HEK293T (cell line): ENCODE measurements at regions not wholly inside any gene's neighbourhood (a gene's known extent, or its start where the extent isn't known, plus 50 kb on each side); places are given as distances from the start of the nearest gene placed in this dataset.
"Not testable (repeated sequence)": the region's sequence is repeated elsewhere in the genome, so short reads cannot be mapped to it uniquely, and the experiment has no call there.

ENCODE experiments used
- CTCF ChIA-PET: fragments of 350-600 bp; formaldehyde crosslinking; extraction: SDS; loops from one replicate; lab custom pipeline; 2021; ENCODE audit warnings: antibody characterized with exemption, inconsistent platforms; lab: Yijun Ruan, JAX
- POLR2A ChIA-PET: fragments of 350-600 bp; formaldehyde crosslinking; extraction: SDS; loops from one replicate; lab custom pipeline; 2020; ENCODE audit warnings: antibody characterized with exemption, inconsistent platforms; lab: Yijun Ruan, JAX
- DNase-seq: peaks from one replicate; pipeline ENCODE4 v3.0.0; 2012; ENCODE audit warnings: mixed read lengths; ENCODE audit errors: extremely low spot score
- ARNT ChIP-seq: fragments of 450-650 bp; IDR thresholded peaks from 2 replicates; pipeline ENCODE4 v1.6.1; 2017; ENCODE audit warnings: mild to moderate bottlenecking
- BHLHE40 ChIP-seq: fragments of 450-650 bp; IDR thresholded peaks from 2 replicates; pipeline ENCODE4 v1.6.1; 2016; ENCODE audit warnings: mild to moderate bottlenecking, moderate library complexity, borderline replicate concordance
- CTBP1 ChIP-seq: fragments of 450-650 bp; IDR thresholded peaks from 2 replicates; pipeline ENCODE4 v1.6.1; 2016; ENCODE audit warnings: borderline replicate concordance
- ELF4 ChIP-seq: fragments of 450-650 bp; IDR thresholded peaks from 2 replicates; pipeline ENCODE4 v1.6.1; 2017; ENCODE audit warnings: antibody characterized with exemption
- FOXA1 ChIP-seq: fragments of 450-650 bp; IDR thresholded peaks from 2 replicates; pipeline ENCODE4 v1.6.1; 2016; ENCODE audit warnings: mild to moderate bottlenecking
- FOXK2 ChIP-seq: fragments of 450-650 bp; IDR thresholded peaks from 2 replicates; pipeline ENCODE4 v1.6.1; 2016; ENCODE audit warnings: mild to moderate bottlenecking
- FOXM1 ChIP-seq: fragments of 450-650 bp; IDR thresholded peaks from 2 replicates; pipeline ENCODE4 v1.6.1; 2017; ENCODE audit warnings: mild to moderate bottlenecking, borderline replicate concordance
- HDGF ChIP-seq: fragments of 450-650 bp; IDR thresholded peaks from 2 replicates; pipeline ENCODE4 v1.6.1; 2017; ENCODE audit warnings: antibody characterized with exemption, borderline replicate concordance
- L3MBTL2 ChIP-seq: fragments of 450-650 bp; conservative IDR thresholded peaks from 2 replicates; pipeline ENCODE4 v1.6.1; 2016; ENCODE audit warnings: mild to moderate bottlenecking
- LEF1 ChIP-seq: fragments of 450-650 bp; IDR thresholded peaks from 2 replicates; pipeline ENCODE4 v1.6.1; 2017; ENCODE audit warnings: mild to moderate bottlenecking, borderline replicate concordance
- NFRKB ChIP-seq: fragments of 450-650 bp; IDR thresholded peaks from 2 replicates; pipeline ENCODE4 v1.6.1; 2016; ENCODE audit warnings: mild to moderate bottlenecking, moderate library complexity
- SP1 ChIP-seq: fragments of 450-650 bp; IDR thresholded peaks from 2 replicates; pipeline ENCODE4 v1.6.1; 2017
- SUZ12 ChIP-seq: fragments of 450-650 bp; IDR thresholded peaks from 2 replicates; pipeline ENCODE4 v1.6.1; 2016; ENCODE audit warnings: mild to moderate bottlenecking
- TARDBP ChIP-seq: fragments of 450-650 bp; IDR thresholded peaks from 2 replicates; pipeline ENCODE4 v1.6.1; 2016
- ZNF384 ChIP-seq: fragments of 450-650 bp; IDR thresholded peaks from 2 replicates; pipeline ENCODE4 v1.6.1; 2016
- TF ChIP-seq, protein P1 (sequence below): fragments of 450-650 bp; IDR thresholded peaks from 2 replicates; pipeline ENCODE4 v1.6.1; 2016

DNA sequence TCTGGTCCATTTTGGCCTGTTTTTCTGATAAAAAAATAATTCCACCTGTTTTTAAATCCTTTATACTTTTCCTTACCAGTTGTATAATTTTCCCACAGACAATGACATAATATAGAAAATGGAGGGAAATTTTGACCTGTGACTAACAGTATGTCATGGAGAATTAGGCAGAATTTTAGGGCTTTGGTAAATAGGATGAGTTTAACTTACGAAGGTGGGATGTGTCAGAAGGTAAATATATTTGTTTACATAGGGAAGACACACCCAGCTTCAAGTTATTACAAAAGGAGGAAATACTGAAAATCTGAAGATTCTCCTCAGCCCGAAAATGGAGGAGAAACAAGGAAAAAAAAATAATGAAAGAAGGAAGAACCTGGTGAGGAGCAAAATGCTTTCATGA lies 64.6 kb upstream of the PPP3CA start:
- no peak for DNase-seq
- POLR2A ChIA-PET, result no interaction called here
- TF ChIP-seq FOXK2, result no peak
- no peak for TF ChIP-seq CTBP1
- no peak for TF ChIP-seq ELF4
- no peak for TF ChIP-seq L3MBTL2
- TF ChIP-seq SP1, result no peak
- no peak for TF ChIP-seq FOXM1
- TF ChIP-seq ARNT, result no peak
- TF ChIP-seq, protein P1, sequence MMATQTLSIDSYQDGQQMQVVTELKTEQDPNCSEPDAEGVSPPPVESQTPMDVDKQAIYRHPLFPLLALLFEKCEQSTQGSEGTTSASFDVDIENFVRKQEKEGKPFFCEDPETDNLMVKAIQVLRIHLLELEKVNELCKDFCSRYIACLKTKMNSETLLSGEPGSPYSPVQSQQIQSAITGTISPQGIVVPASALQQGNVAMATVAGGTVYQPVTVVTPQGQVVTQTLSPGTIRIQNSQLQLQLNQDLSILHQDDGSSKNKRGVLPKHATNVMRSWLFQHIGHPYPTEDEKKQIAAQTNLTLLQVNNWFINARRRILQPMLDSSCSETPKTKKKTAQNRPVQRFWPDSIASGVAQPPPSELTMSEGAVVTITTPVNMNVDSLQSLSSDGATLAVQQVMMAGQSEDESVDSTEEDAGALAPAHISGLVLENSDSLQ, result no peak
- CTCF ChIA-PET, result no interaction called here

DNA sequence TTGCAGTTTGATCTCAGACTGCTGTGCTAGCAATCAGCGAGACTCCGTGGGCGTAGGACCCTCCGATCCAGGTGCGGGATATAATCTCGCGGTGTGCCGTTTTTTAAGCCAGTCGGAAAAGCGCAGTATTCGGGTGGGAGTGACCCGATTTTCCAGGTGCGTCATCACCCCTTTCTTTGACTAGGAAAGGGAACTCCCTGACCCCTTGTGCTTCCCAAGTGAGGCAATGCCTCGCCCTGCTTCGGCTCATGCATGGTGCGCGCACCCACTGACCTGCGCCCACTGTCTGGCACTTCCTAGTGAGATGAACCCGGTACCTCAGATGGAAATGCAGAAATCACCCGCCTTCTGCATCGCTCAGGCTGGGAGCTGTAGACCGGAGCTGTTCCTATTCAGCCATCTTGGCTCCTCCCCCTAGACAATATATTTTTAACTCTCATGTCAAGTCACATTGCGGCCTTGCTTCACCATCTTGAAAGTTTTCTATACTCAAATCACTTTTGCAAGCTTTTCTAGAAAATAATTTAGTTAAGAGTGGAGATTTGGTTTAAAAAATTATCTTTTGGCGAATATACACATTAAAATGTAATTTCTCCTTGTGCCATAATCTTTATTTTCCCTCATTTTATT lies 64.1 kb upstream of the PPP3CA start:
- POLR2A ChIA-PET, CTCF ChIA-PET, DNase-seq: not testable (repeated sequence)

DNA sequence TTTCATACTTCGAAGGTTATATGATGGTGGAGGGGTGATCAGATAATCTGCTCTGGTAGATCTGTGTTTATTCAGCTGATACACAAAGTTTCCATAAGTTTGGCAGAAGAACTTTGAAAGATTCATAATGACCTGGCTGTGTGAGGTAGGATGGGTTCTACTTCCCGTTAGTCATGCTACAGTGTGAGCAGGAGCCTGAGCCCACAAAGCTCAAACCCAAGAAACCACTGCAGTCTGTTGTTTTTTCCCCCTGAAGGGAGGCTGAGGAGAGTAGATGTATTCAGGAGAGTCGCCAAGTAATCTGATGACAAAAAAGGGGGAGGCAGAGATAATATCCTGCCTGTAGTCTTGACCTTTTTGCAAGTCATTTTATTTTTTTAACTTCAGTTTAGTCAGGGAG lies 52.8 kb upstream of the PPP3CA start:
- no peak for DNase-seq
- ChIA-PET CTCF (no interaction called here), POLR2A (no interaction called here)
- TF ChIP-seq CTBP1, result no peak
- no peak for TF ChIP-seq ZNF384
- no peak for TF ChIP-seq HDGF
- TF ChIP-seq SUZ12, result no peak
- TF ChIP-seq TARDBP, result no peak
- TF ChIP-seq LEF1, result no peak
- no peak for TF ChIP-seq FOXK2
- no peak for TF ChIP-seq ARNT
- TF ChIP-seq FOXA1, result no peak
- TF ChIP-seq L3MBTL2, result no peak
- no peak for TF ChIP-seq SP1
- TF ChIP-seq FOXM1, result no peak
- no peak for TF ChIP-seq ELF4
- no peak for TF ChIP-seq NFRKB
- TF ChIP-seq, protein P1, result no peak
- no peak for TF ChIP-seq BHLHE40

DNA sequence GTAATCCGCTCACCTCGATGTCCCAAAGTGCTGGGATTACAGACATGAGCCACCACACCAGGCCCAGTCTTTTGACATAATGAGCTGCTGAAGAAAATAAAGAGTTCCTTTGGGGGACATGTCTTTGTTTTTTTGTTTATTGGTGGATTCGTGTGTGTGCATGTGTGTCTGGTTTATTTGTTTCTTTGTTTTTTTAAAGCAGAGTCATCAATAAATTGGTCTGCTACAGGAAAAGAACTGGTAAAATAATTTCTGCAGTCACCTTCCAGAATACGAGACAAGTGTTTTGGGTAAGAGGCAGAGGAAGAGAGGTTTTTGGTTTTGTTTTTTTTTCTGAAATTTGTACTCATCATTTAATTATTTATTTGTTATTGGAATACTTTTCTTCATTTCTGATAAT lies 51.5 kb upstream of the PPP3CA start:
- CTCF ChIA-PET, result no interaction called here
- TF ChIP-seq HDGF, result no peak
- POLR2A ChIA-PET, result no interaction called here
- no peak for DNase-seq
